GM19452 (cell line): ENCODE measurements at regions not wholly inside any gene's neighbourhood (a gene's known extent, or its start where the extent isn't known, plus 50 kb on each side); places are given as distances from the start of the nearest gene placed in this dataset.
"Not testable (repeated sequence)": the region's sequence is repeated elsewhere in the genome, so short reads cannot be mapped to it uniquely, and the experiment has no call there.

Experiments used
- ATAC-seq: cut with Tn5 transposase; IDR thresholded peaks from one replicate; pipeline ENCODE4 v1.9.1; 2021; ENCODE audit not compliant: unreplicated experiment

GRCh38 chr14:71384007-71384845 is 477.0 kb downstream of the PCNX1 start:
- ATAC-seq = no peak

GRCh38 chr14:71387753-71388152 is 480.5 kb downstream of the PCNX1 start:
- ATAC-seq = no peak

GRCh38 chr14:71388336-71388735 is 481.1 kb downstream of the PCNX1 start:
- ATAC-seq = no peak

GRCh38 chr14:71388862-71389261 is 481.6 kb downstream of the PCNX1 start:
- ATAC-seq = no peak

GRCh38 chr14:71394386-71394785 is 487.1 kb downstream of the PCNX1 start:
- no peak for ATAC-seq

GRCh38 chr14:71395151-71395604 is 487.9 kb downstream of the PCNX1 start:
- no peak for ATAC-seq

GRCh38 chr14:71395636-71396035 is 488.4 kb downstream of the PCNX1 start:
- no peak for ATAC-seq

- no peak for ATAC-seq
Measured at GRCh38 chr14:71396050-71396677, 488.9 kb downstream of the PCNX1 start.

- ATAC-seq = no peak
Measured at GRCh38 chr14:71397371-71397770, 490.1 kb downstream of the PCNX1 start.

- ATAC-seq = peak; percentile 22
Measured at GRCh38 chr14:71398450-71398849, 491.2 kb downstream of the PCNX1 start.

GRCh38 chr14:71399057-71399487 is 491.8 kb downstream of the PCNX1 start:
- peak; percentile 71 for ATAC-seq

- ATAC-seq = no peak
Measured at GRCh38 chr14:71400871-71401321, 493.6 kb downstream of the PCNX1 start.

- not testable (repeated sequence) for ATAC-seq
Measured at GRCh38 chr14:71402415-71402814, 495.2 kb downstream of the PCNX1 start.

GRCh38 chr14:71403656-71404055 is 496.4 kb downstream of the PCNX1 start:
- ATAC-seq = no peak

GRCh38 chr14:71405676-71406075 is 498.4 kb downstream of the PCNX1 start:
- no peak for ATAC-seq

GRCh38 chr14:71408362-71409030 is 501.2 kb downstream of the PCNX1 start:
- ATAC-seq = no peak

GRCh38 chr14:71410578-71411284 is 503.5 kb downstream of the PCNX1 start:
- no peak for ATAC-seq

- ATAC-seq = no peak
Measured at GRCh38 chr14:71411285-71411595, 504.0 kb downstream of the PCNX1 start.

GRCh38 chr14:71411738-71412137 is 504.5 kb downstream of the PCNX1 start:
- ATAC-seq = no peak

GRCh38 chr14:71414631-71415403 is 507.6 kb downstream of the PCNX1 start:
- ATAC-seq = no peak

- no peak for ATAC-seq
Measured at GRCh38 chr14:71415404-71415690, 508.1 kb downstream of the PCNX1 start.
